GM23338 (cell line): ENCODE measurements at regions not wholly inside any gene's neighbourhood (a gene's known extent, or its start where the extent isn't known, plus 50 kb on each side); places are given as distances from the start of the nearest gene placed in this dataset.

ENCODE experiments used
- POLR2AphosphoS5 ChIP-seq: IDR thresholded peaks from 2 replicates; pipeline ENCODE4 v1.6.1; 2016; ENCODE audit warnings: antibody characterized with exemption, low read depth
- TF ChIP-seq, protein P1 (sequence below), 2 experiments: fragments of 200-600 bp in 1 of 2; sonication (generic) in 1 of 2; conservative IDR thresholded peaks; 2 replicates each; pipeline versions ENCODE4 v1.5.1 to v1.6.1; 2016 to 2017; ENCODE audit warnings: antibody characterized with exemption in 2 of 2, low read depth in 2 of 2, mild to moderate bottlenecking in 2 of 2, moderate library complexity in 1 of 2

DNA sequence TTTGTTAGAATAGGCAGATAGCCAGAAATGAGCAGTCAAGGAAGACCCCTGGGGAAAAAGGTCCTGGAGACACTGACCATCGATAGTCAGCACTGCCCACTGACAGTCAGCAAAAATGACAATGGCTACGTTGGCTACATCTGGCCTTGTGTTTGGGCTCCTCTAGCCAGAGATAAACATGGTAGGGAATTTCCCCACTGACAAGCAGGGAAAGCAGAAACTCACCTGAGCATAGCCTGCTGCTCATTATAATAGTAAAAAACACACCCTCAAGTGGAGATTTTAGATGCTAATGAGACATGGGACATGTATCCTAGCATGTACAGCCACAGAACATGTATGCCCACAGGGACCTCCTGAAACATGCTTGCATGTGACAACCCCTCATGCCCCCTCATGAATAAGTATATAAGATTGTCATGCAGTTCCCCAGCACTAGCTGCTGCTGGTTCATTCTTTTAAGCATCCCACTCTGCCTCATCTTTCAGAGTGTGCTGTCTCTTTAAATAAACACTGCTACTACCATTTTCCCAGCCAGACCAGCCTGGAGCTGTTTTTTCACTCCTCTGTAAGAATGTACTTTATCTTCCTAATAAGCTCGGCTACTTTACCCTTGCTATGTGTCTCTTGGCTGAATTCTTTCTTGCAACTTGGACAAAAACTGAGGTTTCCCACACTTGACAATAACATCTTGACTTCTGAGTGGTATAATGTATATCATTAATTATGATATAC is 550.1 kb upstream of the CDH8 start:
- TF ChIP-seq, protein P1, sequence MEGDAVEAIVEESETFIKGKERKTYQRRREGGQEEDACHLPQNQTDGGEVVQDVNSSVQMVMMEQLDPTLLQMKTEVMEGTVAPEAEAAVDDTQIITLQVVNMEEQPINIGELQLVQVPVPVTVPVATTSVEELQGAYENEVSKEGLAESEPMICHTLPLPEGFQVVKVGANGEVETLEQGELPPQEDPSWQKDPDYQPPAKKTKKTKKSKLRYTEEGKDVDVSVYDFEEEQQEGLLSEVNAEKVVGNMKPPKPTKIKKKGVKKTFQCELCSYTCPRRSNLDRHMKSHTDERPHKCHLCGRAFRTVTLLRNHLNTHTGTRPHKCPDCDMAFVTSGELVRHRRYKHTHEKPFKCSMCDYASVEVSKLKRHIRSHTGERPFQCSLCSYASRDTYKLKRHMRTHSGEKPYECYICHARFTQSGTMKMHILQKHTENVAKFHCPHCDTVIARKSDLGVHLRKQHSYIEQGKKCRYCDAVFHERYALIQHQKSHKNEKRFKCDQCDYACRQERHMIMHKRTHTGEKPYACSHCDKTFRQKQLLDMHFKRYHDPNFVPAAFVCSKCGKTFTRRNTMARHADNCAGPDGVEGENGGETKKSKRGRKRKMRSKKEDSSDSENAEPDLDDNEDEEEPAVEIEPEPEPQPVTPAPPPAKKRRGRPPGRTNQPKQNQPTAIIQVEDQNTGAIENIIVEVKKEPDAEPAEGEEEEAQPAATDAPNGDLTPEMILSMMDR (conservative IDR thresholded peaks at IDR 0.05; ENCODE audit: low read depth in 2 of 2) = no peak
- no peak for TF ChIP-seq POLR2AphosphoS5
